Head of caudate nucleus (tissue), 42 donors: ENCODE measurements at regions not wholly inside any gene's neighbourhood (a gene's known extent, or its start where the extent isn't known, plus 50 kb on each side); places are given as distances from the start of the nearest gene placed in this dataset.
"Not testable (repeated sequence)": the region's sequence is repeated elsewhere in the genome, so short reads cannot be mapped to it uniquely, and the experiment has no call there.

Experiments used
- DNase-seq, 42 donors: peaks; one replicate each; pipeline versions ENCODE4 v3.0.0 to v3.0.0-alpha.2; 2020 to 2021; ENCODE audit warnings: mixed read lengths in 7 of 42
- intact Hi-C: fragments of 100-400 bp; cut with DNase I; formaldehyde crosslinking; loops from one replicate; pipeline ENCODE4 v1.15.0; 2022

DNA sequence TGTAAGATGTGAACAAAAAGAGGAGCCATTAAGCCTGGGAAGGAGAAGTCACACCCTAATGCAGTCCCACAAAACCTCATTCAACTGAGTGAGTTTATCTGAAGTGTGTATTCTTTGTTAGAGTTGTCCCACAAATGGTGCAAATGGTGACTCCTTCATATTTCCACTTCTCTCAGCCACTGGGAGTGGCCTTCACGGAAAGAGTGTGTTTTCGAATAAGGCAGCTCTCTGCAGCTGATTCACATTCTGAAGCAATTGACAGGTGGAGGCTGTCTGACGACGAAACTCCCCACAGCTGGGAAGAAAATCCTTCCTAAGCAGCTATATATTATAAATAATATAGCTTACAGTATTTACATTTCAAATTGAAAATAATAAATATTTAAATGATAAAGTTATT lies 318.8 kb upstream of the TMEFF2 start:
- intact Hi-C loops, result no loop called here
- no peak for DNase-seq

GRCh38 chr2:192507836-192508450 lies 313.2 kb upstream of the TMEFF2 start:
- intact Hi-C loops, DNase-seq: not testable (repeated sequence)

- DNase-seq, result peak in 40 of 42 donors; percentile 11 to 87 (median 56)
- intact Hi-C loops, result no loop called here
Observed at GRCh38 chr2:192500550-192501200, 305.9 kb upstream of the TMEFF2 start.

GRCh38 chr2:192499476-192499875 lies 304.7 kb upstream of the TMEFF2 start:
- no peak for DNase-seq
- intact Hi-C loops, result no loop called here

DNA sequence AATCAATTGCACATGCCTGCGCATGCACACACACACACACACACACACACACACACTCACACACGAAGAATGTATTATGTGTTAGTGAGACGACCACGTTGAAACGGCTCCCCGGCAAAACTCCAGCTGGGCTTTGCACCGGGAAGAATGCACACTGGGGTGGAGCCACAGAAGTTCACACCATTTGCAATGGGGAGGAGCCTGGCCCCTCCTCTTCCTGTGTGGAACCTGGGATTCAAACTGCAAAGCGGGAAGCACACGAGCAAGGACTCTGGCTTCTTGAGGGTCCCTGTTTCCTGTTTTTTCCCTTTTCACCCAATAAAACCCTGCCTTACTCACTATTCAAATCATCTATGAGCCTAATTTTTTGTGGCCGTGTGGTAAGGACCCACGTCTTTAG lies 304.0 kb upstream of the TMEFF2 start:
- DNase-seq, result no peak
- intact Hi-C loops, result no loop called here

DNA sequence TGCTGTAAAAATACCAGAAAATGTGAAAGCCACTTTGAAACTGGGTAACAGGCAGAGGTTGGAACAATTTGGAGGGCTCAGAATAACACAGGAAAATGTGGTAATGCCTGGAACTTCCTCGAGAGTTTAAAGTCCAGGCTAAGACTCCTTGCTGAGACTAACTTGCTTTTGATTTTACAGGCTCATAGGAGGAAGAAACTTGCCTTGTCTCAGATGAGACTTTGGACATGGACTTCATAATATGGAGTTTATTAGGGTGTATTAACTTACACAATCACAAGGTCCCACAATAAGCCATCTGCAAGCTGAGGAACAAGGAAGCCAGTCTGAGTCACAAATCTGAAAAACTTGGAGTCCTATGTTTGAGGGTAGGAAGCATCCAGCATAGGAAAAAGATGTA lies 293.4 kb upstream of the TMEFF2 start:
- DNase-seq, intact Hi-C loops: not testable (repeated sequence)

GRCh38 chr2:192487636-192488035 lies 292.9 kb upstream of the TMEFF2 start:
- no peak for DNase-seq
- intact Hi-C loops, result no loop called here

DNA sequence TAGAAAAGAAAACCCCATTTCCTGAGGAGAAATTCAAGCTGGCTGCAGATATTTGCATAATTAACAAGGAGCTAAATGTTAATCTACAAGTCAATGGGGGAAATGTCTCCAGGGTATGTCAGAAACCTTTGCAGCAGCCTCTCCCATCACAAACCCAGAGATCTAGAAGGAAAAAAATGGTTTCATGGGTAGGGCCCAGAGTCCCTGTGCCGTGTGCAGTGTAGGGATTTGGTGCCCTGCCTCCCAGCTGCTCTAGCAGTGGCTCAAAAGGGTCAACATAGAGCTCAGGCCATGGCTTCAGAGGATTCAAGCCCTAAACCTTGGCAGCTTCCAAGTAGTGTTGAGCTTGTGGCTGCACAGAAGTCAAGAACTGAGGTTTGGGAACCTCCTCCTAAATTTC lies 290.2 kb upstream of the TMEFF2 start:
- no peak for DNase-seq

GRCh38 chr2:192480984-192481383 lies 286.3 kb upstream of the TMEFF2 start:
- intact Hi-C loops, result no loop called here
- no peak for DNase-seq

More for the DNA sequence above, 290.2 kb upstream of the TMEFF2 start:
- intact Hi-C loops, result no loop called here

- intact Hi-C loops, result no loop called here
Observed at GRCh38 chr2:192473331-192473730, 278.6 kb upstream of the TMEFF2 start.

GRCh38 chr2:192471982-192472381 lies 277.2 kb upstream of the TMEFF2 start:
- DNase-seq, result no peak
- intact Hi-C loops, result no loop called here

More at GRCh38 chr2:192473331-192473730, 278.6 kb upstream of the TMEFF2 start:
- DNase-seq, result no peak

DNA sequence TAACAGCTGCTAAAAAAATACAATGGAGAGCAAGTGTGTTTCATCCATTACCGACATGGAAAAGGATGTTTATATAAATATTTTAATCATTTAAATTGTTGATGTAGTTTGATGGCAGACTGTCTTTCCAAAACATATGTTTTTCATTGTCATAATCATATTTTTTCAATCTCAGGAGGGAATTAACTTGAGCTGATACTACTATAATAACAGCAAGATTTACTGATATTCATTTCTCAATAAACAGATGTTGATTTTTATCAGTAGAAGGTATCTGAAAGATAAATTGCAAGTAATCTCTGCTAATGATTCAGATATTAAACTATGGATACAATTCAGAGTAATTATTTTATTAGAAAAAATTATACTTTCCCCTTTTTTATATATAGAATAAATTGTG lies 274.9 kb upstream of the TMEFF2 start:
- intact Hi-C loops, result no loop called here

GRCh38 chr2:192467953-192468660 lies 273.4 kb upstream of the TMEFF2 start:
- no peak for DNase-seq
- intact Hi-C loops, result no loop called here

More for the DNA sequence above, 274.9 kb upstream of the TMEFF2 start:
- no peak for DNase-seq

DNA sequence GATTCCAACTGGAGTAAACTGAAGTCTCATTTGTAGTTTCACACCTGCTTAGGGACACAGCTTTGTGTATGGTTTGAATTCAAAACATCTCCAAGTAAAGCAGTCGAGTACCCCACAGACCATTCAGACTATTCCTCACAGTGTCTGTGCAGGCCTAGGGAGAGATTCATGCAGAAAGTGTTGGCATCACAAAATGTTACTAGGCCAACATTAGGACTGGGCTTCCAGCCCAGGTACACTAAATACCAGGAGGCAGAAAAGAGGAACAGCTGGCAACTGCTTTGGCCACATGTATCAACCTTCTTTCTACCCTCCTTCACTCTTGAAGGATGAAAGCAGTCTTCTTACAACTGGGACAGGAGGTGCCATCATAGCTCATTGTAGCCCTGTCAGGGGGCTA lies 270.4 kb upstream of the TMEFF2 start:
- intact Hi-C loops, result no loop called here

GRCh38 chr2:192459422-192459821 lies 264.7 kb upstream of the TMEFF2 start:
- intact Hi-C loops, result no loop called here

More for the DNA sequence above, 270.4 kb upstream of the TMEFF2 start:
- DNase-seq, result no peak

DNA sequence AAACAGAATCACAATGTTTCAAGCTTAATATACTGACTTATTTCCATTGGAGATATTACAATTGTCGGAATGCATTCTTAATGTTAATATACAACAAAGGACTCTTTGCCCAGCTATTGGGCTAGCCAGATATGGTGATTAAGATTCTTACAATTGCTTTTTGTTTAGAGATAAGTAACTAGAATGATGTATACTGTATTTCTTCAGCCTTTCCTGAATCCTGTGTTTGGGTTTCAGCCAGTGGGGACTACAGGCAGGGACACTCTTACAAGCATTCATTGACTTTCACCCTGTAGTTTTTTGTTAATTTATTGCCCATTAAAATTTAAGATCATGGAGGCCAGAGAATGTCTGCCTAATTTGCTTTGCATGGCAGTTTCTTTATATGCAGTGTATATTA lies 254.1 kb upstream of the TMEFF2 start:
- intact Hi-C loops, result no loop called here
- DNase-seq, result no peak

More at GRCh38 chr2:192459422-192459821, 264.7 kb upstream of the TMEFF2 start:
- no peak for DNase-seq

DNA sequence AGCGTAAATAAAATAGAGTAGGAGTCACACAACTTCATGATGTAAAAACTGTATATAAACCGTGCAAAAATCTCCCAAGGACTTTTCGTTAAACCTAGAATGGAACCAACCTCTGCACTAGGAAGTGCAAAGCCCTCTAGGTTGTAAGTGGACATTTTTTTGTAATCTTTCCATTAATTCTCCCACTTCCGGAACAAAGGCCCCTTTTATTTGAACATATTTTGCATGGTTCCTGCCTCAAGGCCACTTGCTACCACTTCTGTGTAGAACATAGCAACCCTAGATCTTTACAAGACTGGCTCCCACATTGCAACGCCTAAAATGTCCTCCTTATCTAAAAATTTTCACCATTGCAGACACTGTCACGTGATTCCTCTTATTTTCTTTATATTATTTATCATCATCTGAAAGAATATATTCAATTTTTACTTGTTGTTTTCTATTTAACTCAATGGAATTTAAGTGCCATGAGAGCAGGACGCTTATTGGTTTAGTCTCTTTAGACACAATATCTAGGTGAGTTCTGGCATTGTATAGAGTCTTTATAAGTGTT lies 249.6 kb upstream of the TMEFF2 start:
- DNase-seq, result no peak
- intact Hi-C loops, result no loop called here

GRCh38 chr2:192443831-192444230 lies 249.1 kb upstream of the TMEFF2 start:
- no peak for DNase-seq
- intact Hi-C loops, result no loop called here

GRCh38 chr2:192438239-192438638 lies 243.5 kb upstream of the TMEFF2 start:
- no peak for DNase-seq
- intact Hi-C loops, result no loop called here

DNA sequence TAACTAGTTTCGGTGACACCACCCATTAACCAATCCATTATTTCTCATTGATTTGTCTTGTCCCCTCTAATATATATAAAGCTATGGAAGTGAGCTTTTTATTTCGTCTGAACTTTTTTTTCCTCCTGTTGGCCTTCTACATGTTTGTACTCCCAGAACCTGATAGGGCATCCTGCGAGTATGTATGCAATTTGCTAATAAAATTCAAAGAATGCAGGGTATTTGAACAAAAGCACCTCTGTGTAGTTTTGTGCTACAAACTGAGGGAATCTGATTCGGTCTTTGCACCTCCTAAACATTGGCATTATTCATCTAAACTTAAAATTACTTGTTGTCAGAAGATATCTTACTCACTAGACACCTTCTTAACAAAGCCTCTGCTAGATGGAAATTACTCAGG lies 242.9 kb upstream of the TMEFF2 start:
- intact Hi-C loops, result no loop called here
- DNase-seq, result no peak
